Right cardiac atrium (tissue), 5 donors: ENCODE measurements at regions not wholly inside any gene's neighbourhood (a gene's known extent, or its start where the extent isn't known, plus 50 kb on each side); places are given as distances from the start of the nearest gene placed in this dataset.
A peak's percentile ranks its signal among the peaks of the same experiment; 100 is the strongest.

Experiments used
- ATAC-seq, 2 donors: fragments of 200-7000 bp; cut with Tn5 transposase; one replicate each; pipeline versions ENCODE4 v1.8.0 to v1.9.1; 2020; ENCODE audit warnings: moderate library complexity in 2 of 2, mild to moderate bottlenecking in 1 of 2
- DNase-seq, 3 donors: peaks; one replicate each; pipeline ENCODE4 v3.0.0-alpha.2; 2020
- H3K27ac ChIP-seq: one replicate; pipeline ENCODE4 v1.5.1; 2013; ENCODE audit warnings: mild to moderate bottlenecking, low read length, control low read depth, moderate library complexity
- H3K27me3 ChIP-seq: one replicate; pipeline ENCODE4 v1.6.1; 2013; ENCODE audit not compliant: control insufficient read depth, insufficient read depth
- H3K4me1 ChIP-seq: one replicate; pipeline ENCODE4 v1.6.1; 2013; ENCODE audit warnings: low read length; ENCODE audit not compliant: control insufficient read depth, insufficient read depth
- H3K4me3 ChIP-seq: one replicate; pipeline ENCODE4 v1.5.1; 2013; ENCODE audit warnings: low read length, control low read depth
- H3K9me3 ChIP-seq: one replicate; pipeline ENCODE4 v1.6.1; 2013; ENCODE audit warnings: low read length; ENCODE audit not compliant: control insufficient read depth
- WGBS: extraction: QIAGEN DNeasy Blood & Tissue Kit; methylation state at CpG from one replicate; pipeline ENCODE4 v1.1.7; 2013; 5-methylcytosine and 5-hydroxymethylcytosine counted together
- intact Hi-C, 4 donors: fragments of 100-400 bp; cut with DNase I; formaldehyde crosslinking; loops; one replicate each; pipeline versions ENCODE4 v1.11.0 to v1.14.0; 2022 to 2023
- donor health status: healthy with polysubstance abuse.
- donor health status: DM: no; HTN: yes; CAD: no.
- donor health status: DM: no; HTN: no; CAD: no.
- donor health status: DM: no; HTN: yes; CAD: no; lungs with severe emphysema.
- donor health status: DM: yes; HTN: yes; CAD: no.

DNA sequence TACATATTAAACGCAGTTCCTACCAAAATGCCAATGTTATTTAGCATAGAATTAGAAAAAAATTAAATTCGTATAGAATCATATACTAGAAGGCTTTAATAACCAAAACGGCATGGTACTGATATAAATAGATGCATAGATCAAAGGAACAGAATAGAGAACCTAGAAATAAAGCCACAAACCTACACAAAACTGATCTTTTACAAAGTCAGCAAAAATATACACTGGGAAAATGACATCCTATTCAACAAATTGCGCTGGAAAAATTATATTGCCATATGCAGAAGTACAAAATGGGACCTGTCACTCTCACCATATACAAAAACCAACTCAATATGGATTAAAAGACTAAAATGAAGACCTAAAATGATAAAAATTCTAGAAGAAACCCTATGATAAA, 1882.6 kb downstream of the TP53TG3F start:
- intact Hi-C loops: no loop called here
- ATAC-seq (no peak), DNase-seq (no peak)
- Histone ChIP-seq H3K9me3 (no peaks in the 10 kb centered on the region), H3K27ac (no peak overlapping the region), H3K27me3 (no peaks in the 10 kb centered on the region), H3K4me3 (no peak overlapping the region), H3K4me1 (no peaks in the 10 kb centered on the region)
- 36% methylated on average over 4 of the region's 4 CpGs for WGBS

- DNase-seq (peak in 1 of 3 donors; percentile 35), ATAC-seq (no peak)
- 62% methylated on average over 41 of the region's 41 CpGs for WGBS
- no peak overlapping the region for H3K27ac ChIP-seq
- no peaks in the 10 kb centered on the region for H3K4me1 ChIP-seq
- no peaks in the 10 kb centered on the region for H3K27me3 ChIP-seq
- H3K4me3 ChIP-seq: no peak overlapping the region
- intact Hi-C loops: no loop called here
- no peaks in the 10 kb centered on the region for H3K9me3 ChIP-seq
Observed at GRCh38 chr16:35344012-35344762, 1884.8 kb downstream of the TP53TG3F start.

DNA sequence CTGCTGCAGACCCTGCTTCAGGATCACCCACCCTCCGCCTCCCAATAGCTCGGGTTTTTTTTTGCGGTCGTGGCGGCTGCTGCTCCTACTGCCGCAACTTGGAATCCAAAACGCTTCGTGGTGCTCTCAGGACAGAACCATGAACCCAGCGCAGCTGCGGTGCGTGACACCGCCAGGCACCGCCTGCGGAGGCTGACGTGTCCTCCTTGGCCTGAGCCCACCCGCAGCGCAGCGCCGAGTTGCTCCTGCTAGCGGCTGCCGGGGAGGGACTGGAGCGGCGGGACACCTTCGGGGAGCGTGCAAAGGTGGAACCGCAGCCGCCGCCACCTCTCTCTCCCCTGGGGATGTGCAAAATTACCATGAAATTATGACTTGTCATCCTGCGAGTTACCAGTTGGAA, 1893.0 kb downstream of the TP53TG3F start:
- Histone ChIP-seq H3K4me1 (no peaks in the 10 kb centered on the region), H3K27ac (no peak overlapping the region), H3K9me3 (no peaks in the 10 kb centered on the region), H3K27me3 (no peaks in the 10 kb centered on the region), H3K4me3 (no peak overlapping the region)
- DNase-seq (no peak), ATAC-seq (no peak)
- intact Hi-C loops: no loop called here
- 37% methylated on average over 29 of the region's 29 CpGs for WGBS

DNA sequence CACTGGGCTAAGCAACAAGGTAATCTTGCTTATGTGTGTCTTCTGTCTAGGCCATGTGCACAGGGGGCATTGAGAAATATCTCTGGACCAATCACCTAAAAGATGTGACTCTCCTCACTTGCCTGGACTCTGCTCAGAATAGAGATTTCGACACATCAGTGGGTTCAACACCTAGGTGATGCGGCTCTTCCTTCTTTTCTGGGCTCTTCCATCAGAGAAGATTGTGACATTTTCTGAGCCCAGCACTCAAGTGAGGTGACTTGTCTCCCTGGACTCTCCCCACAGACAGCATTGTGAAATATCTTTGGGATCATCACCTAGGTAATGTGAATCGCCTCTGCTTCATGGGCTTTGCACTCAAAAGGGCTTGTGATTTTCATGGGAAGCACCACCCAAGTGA, 1904.1 kb downstream of the TP53TG3F start:
- Histone ChIP-seq H3K27ac (no peak overlapping the region), H3K27me3 (no peaks in the 10 kb centered on the region), H3K4me3 (no peak overlapping the region), H3K9me3 (no peaks in the 10 kb centered on the region), H3K4me1 (no peaks in the 10 kb centered on the region)
- DNase-seq (no peak), ATAC-seq (no peak)
- intact Hi-C loops: no loop called here
- 52% methylated on average over 3 of the region's 3 CpGs for WGBS

- no peak overlapping the region for H3K4me3 ChIP-seq
- no peak for DNase-seq
- H3K27me3 ChIP-seq: no peaks in the 10 kb centered on the region
- no peaks in the 10 kb centered on the region for H3K9me3 ChIP-seq
- intact Hi-C loops: no loop called here
- H3K4me1 ChIP-seq: no peaks in the 10 kb centered on the region
- ATAC-seq: no peak
- H3K27ac ChIP-seq: no peak overlapping the region
Observed at GRCh38 chr16:35364263-35364662, 1904.9 kb downstream of the TP53TG3F start.

GRCh38 chr16:35365675-35366074, 1906.3 kb downstream of the TP53TG3F start:
- H3K27me3 ChIP-seq: no peaks in the 10 kb centered on the region
- H3K9me3 ChIP-seq: no peaks in the 10 kb centered on the region
- H3K4me3 ChIP-seq: no peak overlapping the region
- no peak for ATAC-seq
- H3K4me1 ChIP-seq: no peaks in the 10 kb centered on the region
- H3K27ac ChIP-seq: no peak overlapping the region
- no peak for DNase-seq
- intact Hi-C loops: no loop called here
- 53% methylated on average over 2 of the region's 2 CpGs for WGBS

DNA sequence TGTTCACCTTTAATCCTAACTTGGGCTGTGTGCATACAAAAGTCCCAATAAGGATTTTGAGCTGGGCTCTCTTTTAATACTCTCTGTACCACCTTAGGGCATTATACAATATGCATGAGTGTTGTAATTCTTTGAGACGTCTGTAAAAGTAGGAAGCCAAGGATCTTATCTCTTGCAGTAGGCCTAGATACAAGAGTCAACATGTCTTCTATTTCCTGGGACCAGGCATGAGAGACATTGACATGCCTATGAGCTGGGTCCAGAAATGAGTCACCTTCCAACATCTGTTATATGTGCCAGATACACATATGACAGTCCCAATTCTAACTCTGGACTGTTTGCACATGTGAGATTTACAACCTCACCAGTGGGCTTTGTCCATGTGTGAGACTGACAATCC, 1911.2 kb downstream of the TP53TG3F start:
- H3K9me3 ChIP-seq: no peaks in the 10 kb centered on the region
- H3K4me1 ChIP-seq: no peaks in the 10 kb centered on the region
- no peak overlapping the region for H3K27ac ChIP-seq
- ATAC-seq: no peak
- intact Hi-C loops: no loop called here
- 65% methylated on average over 1 of the region's 1 CpG for WGBS
- no peaks in the 10 kb centered on the region for H3K27me3 ChIP-seq
- DNase-seq: no peak
- H3K4me3 ChIP-seq: no peak overlapping the region

DNA sequence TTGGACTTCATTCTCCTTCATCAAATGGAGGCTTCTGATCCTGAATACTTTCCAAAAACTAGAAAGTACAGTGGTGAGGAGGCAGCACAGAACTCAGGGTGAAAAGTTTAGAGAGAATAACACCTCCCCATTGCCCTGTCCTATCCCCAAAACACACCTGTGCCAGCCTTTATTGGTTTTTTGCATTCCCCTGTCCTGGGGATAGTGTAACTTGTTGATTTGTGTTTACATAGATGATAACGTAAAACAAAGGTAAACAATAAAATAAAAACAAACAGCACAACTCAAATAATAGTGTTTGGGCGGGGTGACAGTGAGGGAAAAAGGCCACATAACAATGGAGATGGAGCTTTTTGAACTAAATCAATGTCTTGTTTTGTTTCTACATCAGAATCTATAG, 1917.7 kb downstream of the TP53TG3F start:
- no peak overlapping the region for H3K4me3 ChIP-seq
- no peaks in the 10 kb centered on the region for H3K9me3 ChIP-seq
- no peaks in the 10 kb centered on the region for H3K4me1 ChIP-seq
- no peaks in the 10 kb centered on the region for H3K27me3 ChIP-seq
- WGBS: 34% methylated on average over 2 of the region's 2 CpGs
- no peak for ATAC-seq
- H3K27ac ChIP-seq: no peak overlapping the region
- DNase-seq: no peak
- intact Hi-C loops: no loop called here

DNA sequence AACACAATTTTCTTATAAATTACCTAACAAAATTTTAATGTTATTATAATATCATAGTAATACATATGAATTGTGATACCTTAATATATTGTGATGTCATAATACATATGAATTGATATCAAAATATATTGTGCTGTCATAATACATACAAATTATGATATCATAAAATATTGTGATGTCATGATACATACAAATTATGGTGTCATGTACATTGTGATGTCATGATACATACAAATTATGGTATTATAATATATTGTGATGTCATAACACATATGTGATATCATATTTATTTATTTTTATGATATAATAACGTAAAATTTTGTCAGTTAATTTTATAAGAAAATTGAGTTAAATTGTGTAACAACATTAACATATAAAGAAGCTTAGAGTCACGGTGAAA, 1927.2 kb downstream of the TP53TG3F start:
- Histone ChIP-seq H3K27me3 (no peaks in the 10 kb centered on the region), H3K27ac (no peak overlapping the region), H3K4me3 (no peak overlapping the region), H3K4me1 (no peaks in the 10 kb centered on the region), H3K9me3 (no peaks in the 10 kb centered on the region)
- WGBS: 38% methylated on average over 2 of the region's 2 CpGs
- DNase-seq (no peak), ATAC-seq (no peak)
- intact Hi-C loops: no loop called here

- DNase-seq (peak; percentile 22 to 72 (median 35)), ATAC-seq (no peak)
- Histone ChIP-seq H3K4me3 (no peak overlapping the region), H3K9me3 (no peaks in the 10 kb centered on the region), H3K27me3 (no peaks in the 10 kb centered on the region), H3K27ac (no peak overlapping the region), H3K4me1 (no peaks in the 10 kb centered on the region)
- 39% methylated on average over 10 of the region's 10 CpGs for WGBS
- intact Hi-C loops: no loop called here
Observed at GRCh38 chr16:35391328-35391727, 1931.9 kb downstream of the TP53TG3F start.

GRCh38 chr16:35398180-35398579, 1938.8 kb downstream of the TP53TG3F start:
- ATAC-seq (no peak), DNase-seq (no peak)
- no peak overlapping the region for H3K27ac ChIP-seq
- H3K9me3 ChIP-seq: no peaks in the 10 kb centered on the region
- no peaks in the 10 kb centered on the region for H3K4me1 ChIP-seq
- no peaks in the 10 kb centered on the region for H3K27me3 ChIP-seq
- H3K4me3 ChIP-seq: no peak overlapping the region
- WGBS: 79% methylated on average over 2 of the region's 2 CpGs
- intact Hi-C loops: no loop called here

- Histone ChIP-seq H3K9me3 (no peaks in the 10 kb centered on the region), H3K4me1 (no peaks in the 10 kb centered on the region), H3K4me3 (no peak overlapping the region), H3K27ac (no peak overlapping the region), H3K27me3 (no peaks in the 10 kb centered on the region)
- DNase-seq: no peak
- WGBS: 51% methylated on average over 2 of the region's 2 CpGs
- intact Hi-C loops: no loop called here
- no peak for ATAC-seq
Observed at GRCh38 chr16:35399133-35399532, 1939.7 kb downstream of the TP53TG3F start.
